IMR-90 (cell line): ENCODE measurements at regions not wholly inside any gene's neighbourhood (a gene's known extent, or its start where the extent isn't known, plus 50 kb on each side); places are given as distances from the start of the nearest gene placed in this dataset.

Experiments
- ATAC-seq: fragments of 200-7000 bp; cut with Tn5 transposase; 2 replicates; pipeline ENCODE4 v1.9.1; 2020; ENCODE audit warnings: low read depth, mild to moderate bottlenecking, moderate library complexity
- BruUV-seq: library from RNA; stranded (reverse); fragments of 400-500 nt; replicated peaks from 2 replicates; lab custom pipeline; 2021; lab: Mats Ljungman, UMichigan
- CTCF ChIA-PET: fragments of 300-600 bp; formaldehyde crosslinking; extraction: SDS; loops from one replicate; lab custom pipeline; 2021; ENCODE audit warnings: antibody characterized with exemption; lab: Yijun Ruan, JAX
- POLR2A ChIA-PET: fragments of 300-600 bp; sonication (Branson Sonifier 250); formaldehyde crosslinking; loops from one replicate; lab custom pipeline; 2022; ENCODE audit warnings: antibody characterized with exemption; ENCODE audit not compliant: unreplicated experiment; lab: Charles Lee
- DNase-seq: peaks from one replicate; pipeline ENCODE4 v3.0.0; 2013
- H2AFZ ChIP-seq: replicated peaks from 2 replicates; pipeline ENCODE3; 2013; ENCODE audit warnings: low read length, mild to moderate bottlenecking; ENCODE audit not compliant: poor library complexity
- H2AK5ac ChIP-seq: 2 replicates; pipeline ENCODE4 v1.6.1; 2013; ENCODE audit warnings: low read depth, low read length, inconsistent platforms
- H2AK9ac ChIP-seq: replicated peaks from 2 replicates; pipeline ENCODE3; 2013; ENCODE audit warnings: mild to moderate bottlenecking, low read depth, low read length, moderate library complexity; ENCODE audit not compliant: poor library complexity
- H2BK120ac ChIP-seq: 2 replicates; pipeline ENCODE4 v1.6.1; 2013; ENCODE audit warnings: low read depth, low read length, inconsistent platforms
- H2BK15ac ChIP-seq: 3 replicates; pipeline ENCODE4 v1.6.1; 2013; ENCODE audit warnings: low read depth, low read length, inconsistent platforms
- H2BK20ac ChIP-seq: 2 replicates; pipeline ENCODE4 v1.6.1; 2013; ENCODE audit warnings: low read depth, mild to moderate bottlenecking, inconsistent platforms, low read length, moderate library complexity
- H2BK5ac ChIP-seq: 2 replicates; pipeline ENCODE4 v1.6.1; 2013; ENCODE audit warnings: mild to moderate bottlenecking, low read depth, low read length, inconsistent platforms; ENCODE audit not compliant: poor library complexity, severe bottlenecking
- H3K14ac ChIP-seq: replicated peaks from 2 replicates; pipeline ENCODE4 v1.6.1; 2013; ENCODE audit warnings: low read depth, low read length, inconsistent platforms
- H3K18ac ChIP-seq: 2 replicates; pipeline ENCODE4 v1.6.1; 2013; ENCODE audit warnings: low read depth, low read length, control low read depth
- H3K23ac ChIP-seq: 2 replicates; pipeline ENCODE4 v1.6.1; 2013; ENCODE audit warnings: low read depth, low read length, inconsistent platforms
- H3K27ac ChIP-seq: 2 replicates; pipeline ENCODE4 v1.5.1; 2013; ENCODE audit warnings: mild to moderate bottlenecking, control low read depth, low read length; ENCODE audit not compliant: insufficient read depth
- H3K27me3 ChIP-seq: 2 replicates; pipeline ENCODE4 v1.6.1; 2013; ENCODE audit warnings: low read length; ENCODE audit not compliant: control insufficient read depth, insufficient read depth
- H3K36me3 ChIP-seq: 2 replicates; pipeline ENCODE4 v1.6.1; 2013; ENCODE audit warnings: low read length, mixed read lengths; ENCODE audit not compliant: control insufficient read depth, insufficient read depth
- H3K4ac ChIP-seq: 2 replicates; pipeline ENCODE4 v1.6.1; 2013; ENCODE audit warnings: low read depth, low read length, inconsistent platforms
- H3K4me1 ChIP-seq: 2 replicates; pipeline ENCODE4 v1.6.1; 2013; ENCODE audit warnings: low read length, mixed read lengths; ENCODE audit not compliant: control insufficient read depth, insufficient read depth
- H3K4me2 ChIP-seq: 2 replicates; pipeline ENCODE4 v1.6.1; 2013; ENCODE audit warnings: low read depth, mild to moderate bottlenecking, control low read depth, low read length, moderate library complexity
- H3K4me3 ChIP-seq: 2 replicates; pipeline ENCODE4 v1.5.1; 2013; ENCODE audit warnings: low read depth, mild to moderate bottlenecking, control low read depth, low read length, moderate library complexity; ENCODE audit not compliant: insufficient read depth
- H3K56ac ChIP-seq: 2 replicates; pipeline ENCODE4 v1.6.1; 2013; ENCODE audit warnings: low read length, inconsistent platforms; ENCODE audit not compliant: insufficient read depth; ENCODE audit errors: extremely low read depth
- H3K79me1 ChIP-seq, 2 experiments: 2 replicates each; pipeline ENCODE4 v1.6.1; 2013; ENCODE audit warnings: low read length in 2 of 2, inconsistent platforms in 1 of 2, low read depth in 1 of 2
- H3K9ac ChIP-seq: 2 replicates; pipeline ENCODE4 v1.6.1; 2013; ENCODE audit warnings: low read depth, low read length, control low read depth
- H3K9me1 ChIP-seq: 2 replicates; pipeline ENCODE4 v1.6.1; 2013; ENCODE audit warnings: low read length, inconsistent platforms; ENCODE audit not compliant: insufficient read depth
- H3K9me3 ChIP-seq: 2 replicates; pipeline ENCODE4 v1.6.1; 2013; ENCODE audit warnings: low read length; ENCODE audit not compliant: control insufficient read depth, insufficient read depth
- H4K20me1 ChIP-seq: 2 replicates; pipeline ENCODE4 v1.6.1; 2013; ENCODE audit warnings: low read length, inconsistent platforms; ENCODE audit not compliant: insufficient read depth
- H4K5ac ChIP-seq: 2 replicates; pipeline ENCODE4 v1.6.1; 2013; ENCODE audit warnings: mild to moderate bottlenecking, low read depth, low read length, control low read depth
- H4K8ac ChIP-seq, 2 experiments: 2 replicates each; pipeline ENCODE4 v1.6.1; 2013; ENCODE audit warnings: low read depth in 2 of 2, low read length in 2 of 2, control low read depth in 1 of 2, inconsistent platforms in 1 of 2
- H4K91ac ChIP-seq: 2 replicates; pipeline ENCODE4 v1.6.1; 2013; ENCODE audit warnings: low read depth, low read length, inconsistent platforms; ENCODE audit not compliant: insufficient read depth
- SMC3 ChIP-seq: fragments of 150-350 bp; IDR thresholded peaks from 2 replicates; pipeline ENCODE4 v1.6.1; 2016; ENCODE audit warnings: low read depth, mild to moderate bottlenecking, antibody characterized with exemption, low read length, moderate library complexity
- WGBS, 2 experiments: methylation state at CpG; one replicate each; pipeline versions ENCODE4 v1.1.5 to v1.1.7; 2013; ENCODE audit warnings: missing lambda C conversion rate in 2 of 2; ENCODE audit not compliant: insufficient read length in 1 of 2; ENCODE audit errors: extremely low coverage in 2 of 2; 5-methylcytosine and 5-hydroxymethylcytosine counted together
- dilution Hi-C: fragments of 300-500 bp; cut with HindIII; formaldehyde crosslinking; loops from one replicate; pipeline ENCODE4 v1.14.3; 2018; ENCODE audit warnings: low sequenced_read_pairs; ENCODE audit not compliant: unreplicated experiment
- in situ Hi-C: fragments of 300-500 bp; cut with MboI; formaldehyde crosslinking; loops from 3 replicates; pipeline ENCODE4 v1.14.3; 2019; ENCODE audit warnings: low sequenced_read_pairs, inconsistent platforms, mixed read lengths
- intact Hi-C: fragments of 100-400 bp; cut with micrococcal nuclease; formaldehyde crosslinking; loops from 2 replicates; pipeline ENCODE4 v1.10.0; 2022

- no CpG with 5 or more reads among the region's 3 CpGs for WGBS, 2 experiments
- BruUV-seq, result no TSS peak
- Histone ChIP-seq H4K20me1 (no peaks in the 10 kb centered on the region), H2BK20ac (no peak overlapping the region), H4K91ac (no peak overlapping the region), H3K18ac (no peak overlapping the region), H3K23ac (no peak overlapping the region), H3K4me1 (no peaks in the 10 kb centered on the region), H3K36me3 (no peaks in the 10 kb centered on the region), H4K5ac (no peak overlapping the region), H3K27ac (no peak overlapping the region), H2AK9ac (no peak overlapping the region), H2AK5ac (no peak overlapping the region), H3K14ac (no peak overlapping the region), H3K56ac (no peak overlapping the region), H3K9me3 (no peaks in the 10 kb centered on the region), H2BK15ac (no peak overlapping the region), H3K4ac (no peak overlapping the region), H3K9me1 (no peaks in the 10 kb centered on the region), H4K8ac (no peak overlapping the region), H2BK5ac (no peak overlapping the region), H3K27me3 (no peaks in the 10 kb centered on the region), H3K79me1 (no peaks in the 10 kb centered on the region), H2AFZ (no peak overlapping the region), H3K4me2 (no peak overlapping the region), H2BK120ac (no peak overlapping the region), H3K9ac (no peak overlapping the region), H3K4me3 (no peak overlapping the region)
- dilution Hi-C loops, result no loop called here
- intact Hi-C loops, result no loop called here
- TF ChIP-seq SMC3, result no peak
- DNase-seq, result no peak
- in situ Hi-C loops, result no loop called here
- POLR2A ChIA-PET, result no interaction called here
- CTCF ChIA-PET, result no interaction called here
- no peak for ATAC-seq
Observed at GRCh38 chr3:94512876-94513275, 450.0 kb downstream of the NSUN3 start.
